Hematopoietic multipotent progenitor cell treated with erythropoietin and hydrocortisone succinate and interleukin-3 and kit ligand, for 6 days (in vitro differentiated cells): ENCODE measurements at regions not wholly inside any gene's neighbourhood (a gene's known extent, or its start where the extent isn't known, plus 50 kb on each side); places are given as distances from the start of the nearest gene placed in this dataset.

Experiments used
- DNase-seq: peaks from one replicate; pipeline ENCODE4 v3.0.0-alpha.2; 2015

- no peak for DNase-seq
These were observed 1137.7 kb upstream of the CHAC2 start for GRCh38 chr2:52629944-52630343.

DNA sequence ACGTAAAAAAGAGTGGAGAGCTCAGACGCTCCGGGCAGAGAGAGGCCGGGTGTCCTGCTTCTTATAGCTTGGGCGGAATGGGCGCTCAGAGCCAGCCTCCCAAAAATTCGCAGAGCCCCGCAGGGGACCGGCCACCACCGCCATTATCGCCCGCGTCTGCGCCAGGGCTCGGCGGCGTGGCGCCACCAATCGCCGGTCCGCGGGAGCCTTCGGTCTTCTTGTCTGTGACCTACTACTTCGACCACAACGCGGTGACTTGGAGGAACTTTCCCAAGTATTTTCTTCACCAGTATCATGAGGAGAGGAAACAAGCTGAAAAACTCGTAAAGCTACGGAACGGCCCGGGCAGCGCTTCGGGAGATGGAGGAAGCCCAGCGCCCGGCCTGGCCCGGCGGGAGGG lies 1138.1 kb upstream of the CHAC2 start:
- DNase-seq, result no peak

GRCh38 chr2:52622266-52622665 lies 1145.3 kb upstream of the CHAC2 start:
- DNase-seq, result no peak

DNA sequence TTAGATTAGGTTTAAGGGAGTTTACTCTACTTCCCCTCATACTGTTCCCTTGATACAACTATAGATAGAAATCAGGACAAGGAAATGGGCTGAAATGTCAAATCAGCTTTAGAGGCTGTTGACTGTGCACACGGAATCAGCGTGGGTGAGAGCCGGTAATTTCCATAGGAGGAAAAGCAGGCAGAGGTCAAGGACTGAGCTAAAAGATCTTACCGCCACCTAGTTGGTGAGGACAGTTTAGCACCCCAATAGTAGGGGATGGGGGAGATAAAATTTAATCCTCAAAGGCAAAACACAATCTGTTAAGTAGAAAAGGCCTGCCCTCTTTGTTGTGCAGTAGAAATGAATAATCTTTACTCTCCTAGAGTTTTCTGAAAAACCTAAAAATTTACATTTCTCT lies 1154.5 kb upstream of the CHAC2 start:
- DNase-seq, result no peak

GRCh38 chr2:52611759-52612158 lies 1155.8 kb upstream of the CHAC2 start:
- no peak for DNase-seq

DNA sequence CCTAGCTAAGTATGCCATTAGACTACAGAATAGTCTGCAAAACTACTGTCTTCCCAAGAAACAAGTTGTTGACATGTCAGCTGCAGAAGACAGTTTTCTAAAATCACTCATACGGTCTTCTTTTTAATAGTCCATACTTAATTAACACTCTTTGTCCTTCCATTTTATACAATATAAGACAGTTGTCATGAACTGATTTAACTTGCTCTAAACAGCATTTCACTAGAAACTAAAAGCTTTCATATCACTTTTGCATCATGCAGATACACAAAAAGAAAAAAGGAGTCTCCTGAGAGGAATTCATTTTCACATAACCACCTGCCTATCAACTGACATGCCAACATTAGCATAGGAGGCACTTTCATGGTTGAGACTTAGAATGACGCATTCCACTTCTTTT lies 1159.6 kb upstream of the CHAC2 start:
- DNase-seq, result no peak

DNA sequence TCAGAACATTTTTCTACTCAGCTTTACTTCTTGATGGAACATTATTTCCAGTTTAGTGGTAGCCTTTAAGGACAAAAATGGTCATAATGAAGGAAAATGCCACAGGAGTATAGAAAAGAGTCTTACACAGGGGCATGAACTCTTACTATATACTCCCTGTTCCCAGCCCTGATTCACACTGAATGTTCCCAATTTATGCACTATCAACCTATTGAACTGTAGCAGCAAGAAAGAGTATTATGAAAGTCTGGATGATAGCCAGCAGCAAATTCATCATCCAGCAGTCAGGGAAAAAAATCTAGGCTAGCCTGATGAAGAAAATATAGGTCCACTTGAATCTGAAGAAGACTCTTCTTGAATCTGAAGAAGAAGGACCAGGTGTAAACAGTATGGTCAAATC lies 1170.3 kb upstream of the CHAC2 start:
- DNase-seq, result no peak

GRCh38 chr2:52594026-52594425 lies 1173.6 kb upstream of the CHAC2 start:
- DNase-seq, result no peak

DNA sequence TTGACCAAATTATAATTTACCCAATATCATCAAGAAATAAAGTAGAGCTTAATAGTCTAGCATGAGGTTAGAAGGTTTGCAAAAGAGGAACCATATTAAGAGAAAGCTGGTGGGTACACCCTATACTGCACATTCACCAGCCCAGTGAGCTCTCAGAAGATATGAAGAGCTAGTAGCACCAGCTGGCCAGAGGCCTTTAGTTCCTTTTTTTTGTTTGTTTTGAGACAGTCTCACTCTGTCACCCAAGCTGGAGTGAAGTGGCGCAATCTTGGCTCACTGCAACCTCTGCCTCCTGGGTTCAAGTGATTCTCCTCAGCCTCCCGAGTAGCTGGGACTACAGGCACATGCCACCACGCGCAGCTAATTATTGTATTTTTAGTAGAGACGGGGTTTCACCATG lies 1183.5 kb upstream of the CHAC2 start:
- DNase-seq, result peak; percentile 4

DNA sequence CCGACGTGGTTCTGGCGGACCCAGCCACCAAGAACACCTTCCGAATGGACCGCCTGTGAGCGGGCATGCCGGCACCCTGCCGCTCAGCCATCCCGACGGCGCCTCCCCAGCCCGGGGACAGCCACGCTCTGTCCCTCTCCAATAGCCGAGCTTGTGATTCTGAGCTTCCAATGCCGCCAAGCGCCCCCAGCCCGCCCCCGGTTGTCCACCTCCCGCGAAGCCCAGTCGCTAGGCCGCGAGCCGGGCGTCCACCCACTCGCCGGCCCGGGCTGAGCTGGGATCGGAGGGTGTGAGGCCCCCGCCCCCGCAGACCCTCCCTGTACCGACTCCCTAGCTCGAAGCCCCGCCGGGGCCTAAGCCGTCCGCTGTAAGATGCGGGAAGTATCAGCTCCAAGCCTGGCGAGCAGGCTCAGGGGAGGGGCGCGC lies 1195.1 kb upstream of the CHAC2 start:
- no peak for DNase-seq

DNA sequence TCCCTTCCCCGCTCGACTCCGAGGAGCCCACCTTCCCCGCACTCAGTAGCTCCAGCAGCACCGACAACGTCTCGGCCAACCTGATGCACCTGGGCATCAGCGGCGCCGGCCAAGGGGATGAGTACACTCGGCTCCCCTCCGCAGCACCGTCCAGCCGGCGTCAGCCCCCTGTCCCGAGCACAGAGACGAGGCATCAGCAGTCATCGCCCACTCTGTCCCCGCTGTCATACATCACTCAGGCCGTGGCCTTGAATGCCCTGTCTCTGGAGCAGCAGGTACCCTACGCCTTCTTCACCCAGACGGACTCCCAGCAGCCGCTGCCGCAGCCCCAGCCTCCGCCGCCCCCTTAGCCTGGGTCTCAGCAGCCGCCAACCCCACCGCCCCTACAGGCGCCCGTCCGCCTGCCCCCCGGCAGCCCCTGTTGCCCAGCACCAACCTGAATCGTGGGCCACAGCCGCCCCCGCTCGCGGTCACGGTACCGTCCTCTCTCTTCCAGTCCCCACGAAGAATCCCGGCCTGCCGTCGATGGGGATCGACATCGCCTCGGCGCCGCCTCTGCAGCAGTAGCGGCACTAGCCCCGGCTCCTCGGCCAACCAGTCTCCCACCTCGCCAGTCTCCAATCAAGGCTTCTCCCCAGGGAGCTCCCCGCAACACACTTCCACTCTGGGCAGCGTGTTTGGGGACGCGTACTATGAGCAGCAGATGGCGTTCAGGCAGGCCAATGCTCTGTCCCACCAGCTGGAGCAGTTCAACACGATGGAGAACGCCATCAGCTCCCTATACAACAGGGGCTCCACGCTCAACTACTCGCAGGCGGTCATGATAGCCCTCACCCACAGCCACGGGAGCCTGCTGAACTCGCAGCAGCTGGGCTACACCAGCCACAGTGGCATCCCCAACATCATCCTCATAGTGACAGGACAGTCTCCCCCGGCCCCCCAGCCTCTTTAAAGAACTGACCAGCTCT lies 1195.9 kb upstream of the CHAC2 start:
- no peak for DNase-seq

DNA sequence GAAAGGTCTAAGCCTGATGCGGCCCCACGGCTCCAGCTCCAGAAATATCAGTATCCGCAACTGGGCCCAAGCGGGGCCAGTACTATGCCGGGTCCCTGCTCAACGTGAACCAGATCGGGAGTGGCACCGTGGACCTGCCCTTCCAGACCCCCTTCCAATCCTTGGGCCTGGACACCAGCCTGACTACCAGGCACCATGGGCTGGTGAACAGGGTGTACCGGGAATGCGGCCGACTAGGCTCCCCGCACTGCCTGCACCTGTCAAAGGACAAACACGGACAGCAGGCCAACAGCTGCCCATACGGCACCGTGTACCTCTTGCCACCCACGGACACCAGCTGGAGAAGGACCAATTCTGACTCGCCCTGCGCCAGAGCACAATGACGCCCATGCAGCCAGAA lies 1196.9 kb upstream of the CHAC2 start:
- no peak for DNase-seq

- no peak for DNase-seq
These were observed 1204.5 kb upstream of the CHAC2 start for GRCh38 chr2:52563151-52563550.

DNA sequence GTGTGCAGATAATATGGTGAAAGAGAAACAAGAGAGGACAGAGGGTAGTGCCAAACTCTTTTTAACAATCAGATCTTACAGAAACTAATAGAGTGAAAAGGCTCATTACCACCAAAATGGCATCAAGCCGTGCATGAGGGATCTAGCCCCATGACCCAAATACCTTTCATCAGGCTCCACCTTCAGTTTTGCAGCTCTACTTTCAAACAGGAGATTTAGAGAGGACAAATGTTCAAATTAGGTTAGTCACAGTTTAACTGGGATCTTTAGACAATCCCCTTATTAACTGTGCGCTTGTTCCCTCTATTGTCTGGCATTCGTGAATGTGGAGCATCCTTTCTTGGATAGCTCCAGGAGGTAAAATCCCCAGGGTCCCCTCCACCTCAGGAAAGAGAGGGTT lies 1209.3 kb upstream of the CHAC2 start:
- DNase-seq, result no peak

DNA sequence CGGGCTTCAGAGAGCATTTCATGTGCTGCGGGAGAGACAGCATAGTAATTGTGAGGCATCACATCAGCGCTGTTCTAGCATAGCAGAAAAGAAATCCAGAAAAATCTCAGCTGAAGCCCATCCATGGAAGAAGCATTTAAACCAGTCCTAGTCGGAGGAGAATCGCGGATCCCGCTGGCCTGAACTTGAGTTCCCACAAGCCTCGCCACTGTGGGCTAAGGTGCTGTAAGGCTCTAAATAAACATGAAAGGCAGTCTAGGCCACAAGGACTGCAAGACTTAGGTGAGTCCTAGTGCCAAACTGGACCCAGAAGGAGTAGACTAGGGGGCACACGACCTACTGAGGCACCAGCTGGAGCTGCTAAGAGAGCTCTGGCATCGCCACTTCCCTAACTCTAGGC lies 1225.3 kb upstream of the CHAC2 start:
- no peak for DNase-seq

DNA sequence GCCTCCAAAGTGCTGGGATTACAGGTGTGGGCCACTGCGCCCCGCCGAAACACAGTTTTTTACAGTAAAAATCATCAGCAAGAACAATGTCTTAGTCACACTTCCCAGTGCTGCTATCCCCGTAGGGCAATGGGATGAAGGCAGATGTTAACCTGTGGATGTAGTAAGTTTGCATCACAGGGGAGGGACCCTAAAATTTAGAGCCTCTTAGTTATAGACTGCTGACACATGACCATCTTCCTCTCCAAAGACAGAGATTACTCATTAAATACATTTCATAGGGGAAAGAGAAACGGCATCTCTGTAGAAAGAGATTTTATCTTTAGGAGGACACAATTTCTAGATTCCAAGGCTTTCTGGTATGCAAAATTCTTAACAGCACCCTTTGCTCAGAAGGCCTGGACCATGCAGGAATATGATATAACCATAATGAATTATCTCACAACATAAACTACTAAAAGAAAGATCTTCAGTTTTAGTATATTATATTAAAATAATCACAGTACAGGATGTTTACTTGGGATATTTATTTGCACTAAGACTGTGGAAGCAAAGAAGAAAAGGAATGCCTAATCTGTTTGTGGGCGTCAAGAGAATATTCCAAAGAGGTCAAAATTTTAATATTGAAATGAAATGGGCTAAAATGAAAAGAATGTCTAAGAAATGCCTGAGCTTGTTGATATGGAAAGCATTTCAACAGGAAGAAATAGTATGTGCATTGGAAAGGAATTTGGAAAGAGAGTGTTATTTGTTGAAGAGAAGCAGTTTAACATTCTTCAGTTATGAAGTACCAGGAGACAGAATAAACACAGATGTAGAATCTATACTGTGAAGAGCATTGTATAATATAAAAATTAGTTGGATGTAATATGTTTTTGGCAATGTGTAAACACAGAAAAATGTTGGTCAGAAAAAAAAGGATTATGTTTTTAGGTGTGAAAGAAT lies 1228.3 kb upstream of the CHAC2 start:
- DNase-seq, result no peak

GRCh38 chr2:52537588-52537987 lies 1230.0 kb upstream of the CHAC2 start:
- no peak for DNase-seq

GRCh38 chr2:52536929-52537460 lies 1230.6 kb upstream of the CHAC2 start:
- no peak for DNase-seq

DNA sequence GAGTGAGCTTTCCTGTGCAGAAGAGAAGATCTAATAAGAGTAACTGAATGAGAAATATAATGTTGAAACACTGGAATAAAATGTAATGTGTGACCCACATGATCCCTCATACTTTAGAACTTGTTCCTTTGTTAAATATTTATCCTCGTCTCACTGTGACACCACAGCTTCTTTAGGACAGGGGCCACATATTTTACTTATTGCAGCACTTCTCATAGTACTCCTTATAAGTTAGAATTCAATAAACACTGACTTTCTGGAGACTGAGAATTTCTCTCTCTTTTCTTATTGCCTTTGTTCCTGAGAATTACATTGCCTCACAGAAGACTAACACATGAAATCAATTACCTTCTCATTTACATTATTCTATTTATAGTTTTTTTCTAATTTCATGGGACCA lies 1234.6 kb upstream of the CHAC2 start:
- no peak for DNase-seq

GRCh38 chr2:52526735-52527134 lies 1240.9 kb upstream of the CHAC2 start:
- DNase-seq, result no peak

DNA sequence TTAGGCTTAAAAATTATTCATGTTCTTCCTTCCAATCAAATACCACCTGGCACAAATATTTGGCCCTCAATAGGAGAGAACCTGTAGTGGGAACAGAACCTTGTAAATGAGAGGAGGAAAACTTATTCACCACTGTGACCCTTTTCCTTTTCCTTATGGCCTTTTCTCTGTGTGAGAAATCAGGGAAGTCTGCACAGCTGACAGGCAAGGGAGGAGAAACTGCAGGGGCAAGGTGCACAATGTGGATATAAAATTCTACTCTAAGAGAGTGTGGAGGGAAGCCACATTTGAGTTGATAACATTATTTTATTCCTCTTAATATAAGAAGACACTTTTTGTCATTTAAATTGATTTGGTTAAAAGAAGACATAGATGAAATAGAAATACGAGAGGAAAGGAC lies 1247.0 kb upstream of the CHAC2 start:
- no peak for DNase-seq

GRCh38 chr2:52518678-52519077 lies 1248.9 kb upstream of the CHAC2 start:
- DNase-seq, result no peak

- no peak for DNase-seq
These were observed 1254.8 kb upstream of the CHAC2 start for GRCh38 chr2:52512760-52513159.

DNA sequence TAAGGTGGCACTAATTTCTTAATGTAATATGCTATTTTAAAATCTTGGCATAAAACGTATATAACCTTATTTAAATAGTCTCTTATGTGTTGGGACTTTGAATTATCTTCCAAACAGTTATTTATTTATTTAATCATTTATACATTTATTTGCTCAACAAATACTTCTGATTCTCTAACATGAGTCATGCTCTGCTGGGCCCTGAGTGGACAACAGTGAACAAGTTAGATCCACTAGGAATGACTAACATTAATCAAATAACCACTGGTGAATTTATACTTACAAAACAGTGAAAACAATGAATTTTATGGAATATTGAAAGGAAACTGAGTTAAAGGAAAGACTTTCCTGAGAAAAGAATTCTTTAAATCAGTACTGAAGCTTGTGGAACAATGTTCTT lies 1257.2 kb upstream of the CHAC2 start:
- no peak for DNase-seq
